Prostate gland (tissue), 2 donors: ENCODE measurements at regions not wholly inside any gene's neighbourhood (a gene's known extent, or its start where the extent isn't known, plus 50 kb on each side); places are given as distances from the start of the nearest gene placed in this dataset.

ENCODE experiments used
- DNase-seq: peaks from one replicate; pipeline ENCODE4 v3.0.0-alpha.2; 2019; ENCODE audit warnings: low spot score
- H3K27ac ChIP-seq, 2 donors: fragments of 200-600 bp; sonication (generic); 2 replicates each; pipeline ENCODE4 v1.5.1; 2017 to 2019
- H3K27me3 ChIP-seq: fragments of 200-600 bp; sonication (generic); replicated peaks from 2 replicates; pipeline ENCODE4 v1.5.1; 2019; ENCODE audit not compliant: insufficient read depth
- H3K36me3 ChIP-seq, 2 donors: fragments of 200-600 bp; sonication (generic); 1 replicate in 1 of 2; 2 replicates in 1 of 2; pipeline versions ENCODE4 v1.5.1 to v1.8.1; 2017 to 2019
- H3K4me1 ChIP-seq: fragments of 200-600 bp; sonication (generic); replicated peaks from 2 replicates; pipeline ENCODE4 v1.5.1; 2019
- H3K4me3 ChIP-seq, 2 donors: fragments of 200-600 bp; sonication (generic); 2 replicates each; pipeline ENCODE4 v1.5.1; 2017 to 2019
- H3K9me3 ChIP-seq: fragments of 200-600 bp; sonication (generic); 2 replicates; pipeline ENCODE4 v1.5.1; 2017
- POLR2A ChIP-seq: fragments of 450-650 bp; IDR thresholded peaks from one replicate; pipeline ENCODE4 v1.6.1; 2016; ENCODE audit warnings: antibody characterized with exemption, mild to moderate bottlenecking
- POLR2AphosphoS5 ChIP-seq: sonication (generic); formaldehyde crosslinking; IDR thresholded peaks from one replicate; pipeline ENCODE4 v1.6.1; 2017; ENCODE audit warnings: antibody characterized with exemption
- WGBS: methylation state at CpG from one replicate; pipeline ENCODE4 v1.1.5; 2018; 5-methylcytosine and 5-hydroxymethylcytosine counted together
- intact Hi-C: fragments of 100-400 bp; cut with DNase I; formaldehyde crosslinking; loops from one replicate; pipeline ENCODE4 v1.14.2; 2022
- TF ChIP-seq, protein P1 (sequence below), 4 experiments: fragments of 200-600 bp in 2 of 4; fragments of 450-650 bp in 2 of 4; sonication (generic) in 2 of 4; IDR thresholded peaks; 1 replicate in 3 of 4; 2 replicates in 1 of 4; pipeline ENCODE4 v1.5.1; 2016 to 2019; ENCODE audit warnings: antibody characterized with exemption in 4 of 4, mild to moderate bottlenecking in 2 of 4, moderate library complexity in 2 of 4

DNA sequence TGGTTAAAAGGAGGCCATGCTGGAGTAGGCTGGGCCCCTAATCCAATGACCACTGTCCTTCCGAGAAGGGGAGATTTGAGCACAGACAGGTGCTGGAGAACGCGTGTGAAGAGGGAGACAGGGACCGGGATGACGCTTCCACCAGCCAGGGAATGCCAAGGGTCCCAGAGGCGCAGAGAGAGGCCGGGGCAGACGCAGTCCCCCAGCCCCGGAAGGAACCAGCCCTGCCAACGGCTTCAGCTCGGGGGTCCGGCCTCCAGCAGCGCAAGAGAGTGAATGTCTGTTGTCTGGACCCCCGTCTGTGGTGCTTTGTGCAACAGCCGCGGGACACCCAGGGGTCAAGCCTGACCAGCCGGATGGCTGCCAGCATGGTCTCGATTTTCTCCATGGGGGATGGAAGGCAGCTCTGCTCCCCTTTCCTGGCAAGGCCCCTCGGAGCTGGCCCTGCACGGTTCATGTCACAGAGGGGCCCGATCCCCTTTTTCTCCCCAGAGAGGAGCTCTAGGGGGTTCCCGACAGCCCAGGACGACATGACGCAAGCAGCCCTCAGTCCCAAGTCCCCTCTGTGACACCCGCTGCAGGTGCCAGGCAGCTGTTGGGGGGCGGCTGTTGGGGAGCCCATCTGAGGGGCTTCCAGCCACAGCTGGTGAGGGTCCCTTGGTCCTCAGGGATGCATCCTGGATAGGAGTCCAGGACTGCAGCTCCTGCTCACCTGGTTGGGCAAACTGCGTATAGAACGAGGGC is 73.5 kb downstream of the SIK1 start:
- DNase-seq, result no peak
- Histone ChIP-seq H3K27me3 (no peaks in the 10 kb centered on the region), H3K4me1 (no peaks in the 10 kb centered on the region), H3K4me3 (no peak overlapping the region), H3K9me3 (no peaks in the 10 kb centered on the region), H3K27ac (no peak overlapping the region), H3K36me3 (no peaks in the 10 kb centered on the region)
- intact Hi-C loops, result no loop called here
- 92% methylated on average over 28 of the region's 28 CpGs for WGBS
- no peak for TF ChIP-seq POLR2A

DNA sequence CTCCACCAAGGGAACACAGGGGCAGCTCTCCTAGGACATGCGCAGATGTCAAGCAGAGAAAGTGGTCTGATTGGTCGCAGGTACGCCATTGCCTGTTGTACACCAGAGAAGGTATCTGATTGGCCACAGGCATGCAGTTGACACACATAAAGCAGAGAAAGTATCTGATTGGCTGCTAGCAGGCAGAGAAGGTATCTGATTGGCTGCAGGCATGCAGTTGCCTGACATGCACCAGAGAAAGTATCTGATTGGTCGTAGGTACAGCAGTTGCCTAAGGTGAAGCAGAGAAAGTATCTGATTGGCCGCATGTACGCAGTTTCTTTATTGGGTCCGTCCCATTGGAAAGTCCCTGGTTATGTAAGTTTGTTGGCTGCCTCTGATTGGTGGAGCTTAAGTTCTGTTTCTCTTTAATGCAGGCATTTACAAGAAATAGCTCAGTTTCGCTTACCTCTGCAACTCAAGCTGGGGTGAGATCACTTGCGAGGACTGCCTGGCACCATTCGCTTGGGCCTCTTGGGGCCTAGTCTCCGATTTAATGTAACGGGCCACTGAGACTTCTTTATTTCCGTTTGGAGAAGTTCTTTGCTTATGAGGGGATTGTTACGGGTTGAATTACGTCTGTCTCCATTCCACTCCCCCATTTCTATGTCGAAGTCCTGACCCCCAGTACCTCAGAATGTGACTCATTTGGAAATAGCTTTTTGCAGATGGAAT is 74.2 kb downstream of the SIK1 start:
- Histone ChIP-seq H3K4me1 (no peaks in the 10 kb centered on the region), H3K36me3 (no peaks in the 10 kb centered on the region), H3K27me3 (no peaks in the 10 kb centered on the region), H3K4me3 (no peak overlapping the region), H3K9me3 (no peaks in the 10 kb centered on the region), H3K27ac (no peak overlapping the region)
- WGBS, result 96% methylated on average over 16 of the region's 16 CpGs
- TF ChIP-seq, protein P1, sequence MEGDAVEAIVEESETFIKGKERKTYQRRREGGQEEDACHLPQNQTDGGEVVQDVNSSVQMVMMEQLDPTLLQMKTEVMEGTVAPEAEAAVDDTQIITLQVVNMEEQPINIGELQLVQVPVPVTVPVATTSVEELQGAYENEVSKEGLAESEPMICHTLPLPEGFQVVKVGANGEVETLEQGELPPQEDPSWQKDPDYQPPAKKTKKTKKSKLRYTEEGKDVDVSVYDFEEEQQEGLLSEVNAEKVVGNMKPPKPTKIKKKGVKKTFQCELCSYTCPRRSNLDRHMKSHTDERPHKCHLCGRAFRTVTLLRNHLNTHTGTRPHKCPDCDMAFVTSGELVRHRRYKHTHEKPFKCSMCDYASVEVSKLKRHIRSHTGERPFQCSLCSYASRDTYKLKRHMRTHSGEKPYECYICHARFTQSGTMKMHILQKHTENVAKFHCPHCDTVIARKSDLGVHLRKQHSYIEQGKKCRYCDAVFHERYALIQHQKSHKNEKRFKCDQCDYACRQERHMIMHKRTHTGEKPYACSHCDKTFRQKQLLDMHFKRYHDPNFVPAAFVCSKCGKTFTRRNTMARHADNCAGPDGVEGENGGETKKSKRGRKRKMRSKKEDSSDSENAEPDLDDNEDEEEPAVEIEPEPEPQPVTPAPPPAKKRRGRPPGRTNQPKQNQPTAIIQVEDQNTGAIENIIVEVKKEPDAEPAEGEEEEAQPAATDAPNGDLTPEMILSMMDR (IDR thresholded peaks at IDR 0.05), result no peak
- TF ChIP-seq POLR2A (no peak), POLR2AphosphoS5 (no peak)
- intact Hi-C loops, result no loop called here
- DNase-seq, result no peak

DNA sequence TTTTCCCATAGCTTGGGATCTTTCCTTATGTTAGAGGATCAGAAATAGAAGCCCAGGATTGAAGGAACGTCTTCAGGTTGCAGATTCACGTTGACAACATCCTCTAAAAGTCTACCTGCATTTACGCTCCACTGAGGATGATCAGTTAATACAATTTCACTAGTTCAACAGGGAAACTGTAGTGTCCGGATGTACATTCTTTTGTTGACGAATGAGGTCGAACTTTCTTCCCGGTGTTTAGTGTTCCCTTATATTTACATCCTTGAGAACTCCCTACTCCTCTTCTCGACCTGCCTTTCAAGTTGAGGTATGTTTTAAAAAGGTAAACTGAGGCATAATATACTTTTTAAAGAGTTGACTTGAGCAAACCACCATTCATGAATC is 74.8 kb downstream of the SIK1 start:
- no peaks in the 10 kb centered on the region for H3K27me3 ChIP-seq
- WGBS, result 68% methylated on average over 8 of the region's 8 CpGs
- H3K36me3 ChIP-seq, result no peaks in the 10 kb centered on the region
- H3K4me3 ChIP-seq, result no peak overlapping the region
- no peak overlapping the region for H3K27ac ChIP-seq
- intact Hi-C loops, result no loop called here
- no peak for DNase-seq
- TF ChIP-seq, protein P1 (IDR thresholded peaks at IDR 0.05), result no peak
- TF ChIP-seq POLR2A (no peak), POLR2AphosphoS5 (peak; percentile 57)
- H3K4me1 ChIP-seq, result no peaks in the 10 kb centered on the region
- no peaks in the 10 kb centered on the region for H3K9me3 ChIP-seq

DNA sequence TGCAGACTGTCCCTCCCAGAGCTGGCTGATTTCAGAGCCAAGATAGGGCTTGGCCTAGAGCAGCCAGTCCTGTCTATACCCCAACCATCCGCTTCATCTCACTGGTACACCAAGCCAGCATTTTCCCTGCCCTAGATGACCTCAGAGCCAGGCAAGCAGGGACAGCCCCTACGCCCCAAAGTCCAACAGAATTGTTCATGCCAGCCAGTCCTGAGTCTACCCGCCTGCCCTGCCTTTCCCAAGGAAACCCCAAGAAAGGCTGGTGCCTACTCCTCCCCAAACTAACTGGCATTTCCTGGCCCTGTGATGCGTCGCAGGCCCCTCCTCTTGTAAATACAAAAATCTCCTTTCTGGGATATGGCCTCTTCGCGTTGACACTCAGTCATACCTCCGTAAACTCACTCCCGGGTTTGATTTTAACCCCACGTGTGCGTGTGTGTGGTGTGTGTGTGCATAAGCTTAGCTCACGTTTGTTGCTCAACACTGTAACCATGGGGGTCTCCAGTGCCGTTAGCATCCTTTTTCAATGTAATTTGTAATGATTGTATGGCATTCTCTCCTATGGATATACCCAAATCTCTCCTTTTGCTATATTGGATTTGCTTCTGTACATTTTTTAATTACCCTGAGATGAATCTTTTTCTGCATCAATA is 75.3 kb downstream of the SIK1 start:
- no peak for TF ChIP-seq POLR2A
- no peak for TF ChIP-seq POLR2AphosphoS5
- TF ChIP-seq, protein P1 (IDR thresholded peaks at IDR 0.05), result no peak
- 74% methylated on average over 13 of the region's 13 CpGs for WGBS
- Histone ChIP-seq H3K9me3 (no peaks in the 10 kb centered on the region), H3K27me3 (no peaks in the 10 kb centered on the region), H3K4me3 (no peak overlapping the region), H3K4me1 (no peaks in the 10 kb centered on the region), H3K27ac (no peak overlapping the region), H3K36me3 (no peaks in the 10 kb centered on the region)
- DNase-seq, result no peak
- intact Hi-C loops, result no loop called here

DNA sequence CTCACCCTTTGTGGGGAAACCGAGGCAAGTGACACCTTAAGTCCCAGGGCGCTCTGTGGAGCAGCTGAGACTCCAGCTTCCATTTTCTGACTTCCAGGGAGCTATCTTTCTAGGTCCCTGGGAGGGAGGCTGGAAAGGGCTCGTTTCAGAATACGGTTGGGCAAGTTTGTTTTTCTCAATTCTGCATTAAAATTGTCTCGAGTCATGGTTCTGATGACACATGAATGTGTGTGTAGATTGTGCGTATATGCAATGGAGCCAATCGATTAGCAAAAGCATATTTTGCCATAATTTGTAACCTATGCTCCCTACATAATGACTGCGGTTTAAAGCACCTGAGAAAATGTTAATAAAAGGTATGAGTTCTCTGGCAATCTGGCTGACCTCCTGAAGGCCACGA is 77.3 kb downstream of the SIK1 start:
- TF ChIP-seq, protein P1 (IDR thresholded peaks at IDR 0.05), result no peak
- TF ChIP-seq POLR2A (no peak), POLR2AphosphoS5 (no peak)
- DNase-seq, result no peak
- H3K36me3 ChIP-seq, result no peaks in the 10 kb centered on the region
- no peaks in the 10 kb centered on the region for H3K27me3 ChIP-seq
- H3K4me3 ChIP-seq, result no peak overlapping the region
- no peaks in the 10 kb centered on the region for H3K9me3 ChIP-seq
- 78% methylated on average over 9 of the region's 9 CpGs for WGBS
- intact Hi-C loops, result no loop called here
- peaks cover 4% of the 10 kb centered on the region for H3K4me1 ChIP-seq
- H3K27ac ChIP-seq, result no peak overlapping the region
